ENCODE measurements at regions not wholly inside any gene's neighbourhood (a gene's known extent, or its start where the extent isn't known, plus 50 kb on each side); places are given as distances from the start of the nearest gene placed in this dataset.

GRCh38 chr14:105841022-105842009 lies 314.9 kb downstream of the TMEM121 start:
- peaks cover 57% of the 10 kb centered on the region for H3K9me3 ChIP-seq (ENCODE audit: control insufficient read depth, low read depth, low read length)
- H3K36me3 ChIP-seq (ENCODE audit: control insufficient read depth, low read depth, low read length), result no peaks in the 10 kb centered on the region
- no peaks in the 10 kb centered on the region for H3K4me1 ChIP-seq (ENCODE audit: control insufficient read depth, low read depth, low read length)
- no peaks in the 10 kb centered on the region for H3K27me3 ChIP-seq (ENCODE audit: control insufficient read depth, insufficient read depth, low read length)
- H3K4me3 ChIP-seq (ENCODE audit: low read length), result no peak overlapping the region
- H3K9ac ChIP-seq (ENCODE audit: low read length), result no peak overlapping the region
- no peak overlapping the region for H3K27ac ChIP-seq (ENCODE audit: low read length)

GRCh38 chr14:105842105-105842504 lies 315.7 kb downstream of the TMEM121 start:
- H3K9me3 ChIP-seq (ENCODE audit: control insufficient read depth, low read depth, low read length), result peaks cover 61% of the 10 kb centered on the region
- H3K9ac ChIP-seq (ENCODE audit: low read length), result no peak overlapping the region
- H3K36me3 ChIP-seq (ENCODE audit: control insufficient read depth, low read depth, low read length), result no peaks in the 10 kb centered on the region
- no peaks in the 10 kb centered on the region for H3K27me3 ChIP-seq (ENCODE audit: control insufficient read depth, insufficient read depth, low read length)
- H3K4me3 ChIP-seq (ENCODE audit: low read length), result no peak overlapping the region
- H3K27ac ChIP-seq (ENCODE audit: low read length), result no peak overlapping the region
- no peaks in the 10 kb centered on the region for H3K4me1 ChIP-seq (ENCODE audit: control insufficient read depth, low read depth, low read length)

GRCh38 chr14:105843444-105844046 lies 317.2 kb downstream of the TMEM121 start:
- H3K27ac ChIP-seq (ENCODE audit: low read length), result no peak overlapping the region

GRCh38 chr14:105844047-105844630 lies 317.8 kb downstream of the TMEM121 start:
- Histone ChIP-seq H3K9me3 (ENCODE audit: control insufficient read depth, low read depth, low read length) (peaks cover 55% of the 10 kb centered on the region), H3K36me3 (ENCODE audit: control insufficient read depth, low read depth, low read length) (no peaks in the 10 kb centered on the region), H3K27me3 (ENCODE audit: control insufficient read depth, insufficient read depth, low read length) (no peaks in the 10 kb centered on the region), H3K4me3 (ENCODE audit: low read length) (no peak overlapping the region), H3K27ac (ENCODE audit: low read length) (no peak overlapping the region), H3K4me1 (ENCODE audit: control insufficient read depth, low read depth, low read length) (no peaks in the 10 kb centered on the region), H3K9ac (ENCODE audit: low read length) (no peak overlapping the region)

More at GRCh38 chr14:105843444-105844046, 317.2 kb downstream of the TMEM121 start:
- Histone ChIP-seq H3K27me3 (ENCODE audit: control insufficient read depth, insufficient read depth, low read length) (no peaks in the 10 kb centered on the region), H3K9me3 (ENCODE audit: control insufficient read depth, low read depth, low read length) (peaks cover 60% of the 10 kb centered on the region), H3K4me1 (ENCODE audit: control insufficient read depth, low read depth, low read length) (no peaks in the 10 kb centered on the region), H3K36me3 (ENCODE audit: control insufficient read depth, low read depth, low read length) (no peaks in the 10 kb centered on the region), H3K4me3 (ENCODE audit: low read length) (no peak overlapping the region), H3K9ac (ENCODE audit: low read length) (no peak overlapping the region)

GRCh38 chr14:105844810-105845724 lies 318.7 kb downstream of the TMEM121 start:
- no peak overlapping the region for H3K9ac ChIP-seq (ENCODE audit: low read length)
- no peaks in the 10 kb centered on the region for H3K27me3 ChIP-seq (ENCODE audit: control insufficient read depth, insufficient read depth, low read length)
- no peak overlapping the region for H3K4me3 ChIP-seq (ENCODE audit: low read length)
- H3K36me3 ChIP-seq (ENCODE audit: control insufficient read depth, low read depth, low read length), result no peaks in the 10 kb centered on the region
- H3K9me3 ChIP-seq (ENCODE audit: control insufficient read depth, low read depth, low read length), result peaks cover 54% of the 10 kb centered on the region
- no peaks in the 10 kb centered on the region for H3K4me1 ChIP-seq (ENCODE audit: control insufficient read depth, low read depth, low read length)
- no peak overlapping the region for H3K27ac ChIP-seq (ENCODE audit: low read length)

- H3K9ac ChIP-seq (ENCODE audit: low read length), result no peak overlapping the region
- no peak overlapping the region for H3K27ac ChIP-seq (ENCODE audit: low read length)
- no peaks in the 10 kb centered on the region for H3K4me1 ChIP-seq (ENCODE audit: control insufficient read depth, low read depth, low read length)
- H3K36me3 ChIP-seq (ENCODE audit: control insufficient read depth, low read depth, low read length), result no peaks in the 10 kb centered on the region
- H3K27me3 ChIP-seq (ENCODE audit: control insufficient read depth, insufficient read depth, low read length), result no peaks in the 10 kb centered on the region
- H3K4me3 ChIP-seq (ENCODE audit: low read length), result no peak overlapping the region
- H3K9me3 ChIP-seq (ENCODE audit: control insufficient read depth, low read depth, low read length), result peaks cover 54% of the 10 kb centered on the region
These were observed 319.4 kb downstream of the TMEM121 start for GRCh38 chr14:105845725-105846309.

- H3K27me3 ChIP-seq (ENCODE audit: control insufficient read depth, insufficient read depth, low read length), result no peaks in the 10 kb centered on the region
- H3K27ac ChIP-seq (ENCODE audit: low read length), result no peak overlapping the region
- no peak overlapping the region for H3K4me3 ChIP-seq (ENCODE audit: low read length)
- no peak overlapping the region for H3K9ac ChIP-seq (ENCODE audit: low read length)
- no peaks in the 10 kb centered on the region for H3K36me3 ChIP-seq (ENCODE audit: control insufficient read depth, low read depth, low read length)
- H3K4me1 ChIP-seq (ENCODE audit: control insufficient read depth, low read depth, low read length), result no peaks in the 10 kb centered on the region
- H3K9me3 ChIP-seq (ENCODE audit: control insufficient read depth, low read depth, low read length), result peaks cover 50% of the 10 kb centered on the region
These were observed 319.9 kb downstream of the TMEM121 start for GRCh38 chr14:105846312-105846711.

- no peak overlapping the region for H3K9ac ChIP-seq (ENCODE audit: low read length)
- H3K4me3 ChIP-seq (ENCODE audit: low read length), result no peak overlapping the region
- H3K4me1 ChIP-seq (ENCODE audit: control insufficient read depth, low read depth, low read length), result no peaks in the 10 kb centered on the region
- H3K27ac ChIP-seq (ENCODE audit: low read length), result no peak overlapping the region
- H3K9me3 ChIP-seq (ENCODE audit: control insufficient read depth, low read depth, low read length), result peaks cover 45% of the 10 kb centered on the region
- H3K27me3 ChIP-seq (ENCODE audit: control insufficient read depth, insufficient read depth, low read length), result no peaks in the 10 kb centered on the region
- H3K36me3 ChIP-seq (ENCODE audit: control insufficient read depth, low read depth, low read length), result no peaks in the 10 kb centered on the region
These were observed 321.0 kb downstream of the TMEM121 start for GRCh38 chr14:105847400-105847799.

- no peak overlapping the region for H3K4me3 ChIP-seq (ENCODE audit: low read length)
- H3K9me3 ChIP-seq (ENCODE audit: control insufficient read depth, low read depth, low read length), result peaks cover 47% of the 10 kb centered on the region
- H3K9ac ChIP-seq (ENCODE audit: low read length), result no peak overlapping the region
- H3K27me3 ChIP-seq (ENCODE audit: control insufficient read depth, insufficient read depth, low read length), result no peaks in the 10 kb centered on the region
- H3K27ac ChIP-seq (ENCODE audit: low read length), result no peak overlapping the region
- H3K36me3 ChIP-seq (ENCODE audit: control insufficient read depth, low read depth, low read length), result no peaks in the 10 kb centered on the region
- H3K4me1 ChIP-seq (ENCODE audit: control insufficient read depth, low read depth, low read length), result no peaks in the 10 kb centered on the region
These were observed 322.2 kb downstream of the TMEM121 start for GRCh38 chr14:105848570-105848969.

GRCh38 chr14:105849933-105850626 lies 323.7 kb downstream of the TMEM121 start:
- no peak overlapping the region for H3K9ac ChIP-seq (ENCODE audit: low read length)
- peaks cover 47% of the 10 kb centered on the region for H3K9me3 ChIP-seq (ENCODE audit: control insufficient read depth, low read depth, low read length)
- no peaks in the 10 kb centered on the region for H3K27me3 ChIP-seq (ENCODE audit: control insufficient read depth, insufficient read depth, low read length)
- no peaks in the 10 kb centered on the region for H3K36me3 ChIP-seq (ENCODE audit: control insufficient read depth, low read depth, low read length)
- H3K4me3 ChIP-seq (ENCODE audit: low read length), result no peak overlapping the region
- H3K27ac ChIP-seq (ENCODE audit: low read length), result no peak overlapping the region
- H3K4me1 ChIP-seq (ENCODE audit: control insufficient read depth, low read depth, low read length), result no peaks in the 10 kb centered on the region
